ENCODE measurements at regions not wholly inside any gene's neighbourhood (a gene's known extent, or its start where the extent isn't known, plus 50 kb on each side); places are given as distances from the start of the nearest gene placed in this dataset.

- no peak overlapping the region for H3K27ac ChIP-seq (ENCODE audit: low read depth in 1 of 2, low read length in 2 of 2)
- no peaks in the 10 kb centered on the region for H3K36me3 ChIP-seq (ENCODE audit: control insufficient read depth in 4 of 4, insufficient read depth in 3 of 4, low read depth in 1 of 4, low read length in 3 of 4)
- WGBS, result 87% methylated on average over 4 of the region's 4 CpGs
- no peaks in the 10 kb centered on the region for H3K4me1 ChIP-seq (ENCODE audit: control insufficient read depth in 4 of 4, insufficient read depth in 4 of 4, low read length in 3 of 4)
- no peak for DNase-seq (ENCODE audit: low spot score)
- peaks cover 0 to 2% (median 0%) of the 10 kb centered on the region in 4 donors for H3K27me3 ChIP-seq (ENCODE audit: control insufficient read depth in 4 of 4, insufficient read depth in 4 of 4, low read length in 3 of 4)
- peaks cover 0 to 8% (median 0%) of the 10 kb centered on the region in 4 donors for H3K9me3 ChIP-seq (ENCODE audit: control insufficient read depth in 4 of 4, low read length in 3 of 4)
- no peak overlapping the region for H3K4me3 ChIP-seq (ENCODE audit: low read depth in 1 of 3, low read length in 3 of 3)
- no peak overlapping the region for H3K9ac ChIP-seq (ENCODE audit: low read depth in 1 of 2, low read length in 2 of 2)
- TF ChIP-seq YY1 (IDR thresholded peaks at IDR 0.05) (no peak), JUND (IDR thresholded peaks at IDR 0.05) (no peak), EGR1 (IDR thresholded peaks at IDR 0.05; ENCODE audit: low read depth in 2 of 2) (no peak), SP1 (IDR thresholded peaks at IDR 0.05) (no peak), ZBTB33 (IDR thresholded peaks at IDR 0.05) (no peak), RXRA (IDR thresholded peaks at IDR 0.05) (no peak), FOXA2 (IDR thresholded peaks at IDR 0.05) (no peak), HNF4A (conservative IDR thresholded peaks at IDR 0.05) (no peak), RAD21 (IDR thresholded peaks at IDR 0.05) (no peak), ATF3 (IDR thresholded peaks at IDR 0.05) (no peak), NR2F2 (IDR thresholded peaks at IDR 0.05) (no peak), GABPA (IDR thresholded peaks at IDR 0.05 in 1 of 2, conservative IDR thresholded peaks at IDR 0.05 in 1 of 2) (no peak)
Observed at GRCh38 chr2:177052471-177052870, 160.1 kb upstream of the HNRNPA3 start.

GRCh38 chr2:177053038-177053437, 159.6 kb upstream of the HNRNPA3 start:
- WGBS, result 78% methylated on average over 3 of the region's 3 CpGs

More at GRCh38 chr2:177053038-177053437, 159.6 kb upstream of the HNRNPA3 start:
- no peak for TF ChIP-seq REST (IDR thresholded peaks at IDR 0.05)
- no peak for TF ChIP-seq FOXA1 (IDR thresholded peaks at IDR 0.05)
- TF ChIP-seq ZBTB33 (IDR thresholded peaks at IDR 0.05), result no peak
- TF ChIP-seq EGR1 (IDR thresholded peaks at IDR 0.05; ENCODE audit: low read depth in 2 of 2), result no peak
- peaks cover 0 to 2% (median 0%) of the 10 kb centered on the region in 4 donors for H3K27me3 ChIP-seq (ENCODE audit: control insufficient read depth in 4 of 4, insufficient read depth in 4 of 4, low read length in 3 of 4)
- no peak overlapping the region for H3K4me3 ChIP-seq (ENCODE audit: low read depth in 1 of 3, low read length in 3 of 3)
- no peak overlapping the region for H3K27ac ChIP-seq (ENCODE audit: low read depth in 1 of 2, low read length in 2 of 2)
- no peaks in the 10 kb centered on the region for H3K4me1 ChIP-seq (ENCODE audit: control insufficient read depth in 4 of 4, insufficient read depth in 4 of 4, low read length in 3 of 4)
- H3K36me3 ChIP-seq (ENCODE audit: control insufficient read depth in 4 of 4, insufficient read depth in 3 of 4, low read depth in 1 of 4, low read length in 3 of 4), result no peaks in the 10 kb centered on the region
- no peak overlapping the region for H3K9ac ChIP-seq (ENCODE audit: low read depth in 1 of 2, low read length in 2 of 2)
- no peak for DNase-seq (ENCODE audit: low spot score)
- peaks cover 0 to 4% (median 0%) of the 10 kb centered on the region in 4 donors for H3K9me3 ChIP-seq (ENCODE audit: control insufficient read depth in 4 of 4, low read length in 3 of 4)
